K562 (cell line): ENCODE measurements at regions not wholly inside any gene's neighbourhood (a gene's known extent, or its start where the extent isn't known, plus 50 kb on each side); places are given as distances from the start of the nearest gene placed in this dataset.

ENCODE experiments used
- ATAC-seq: fragments of 200-7000 bp; cut with Tn5 transposase; 3 replicates; pipeline ENCODE4 v1.9.1; 2020; ENCODE audit warnings: moderate library complexity
- BruUV-seq: library from RNA; stranded (reverse); fragments of 400-500 nt; replicated peaks from 2 replicates; lab custom pipeline; 2021; lab: Mats Ljungman, UMichigan
- CTCF ChIA-PET: fragments of 300-600 bp; formaldehyde crosslinking; extraction: SDS; loops from one replicate; lab custom pipeline; 2021; ENCODE audit warnings: low intra/inter-chr PET ratio; lab: Yijun Ruan, JAX
- POLR2A ChIA-PET: fragments of 300-600, 350-650 bp; sonication (Branson Sonifier 250); formaldehyde crosslinking; extraction: SDS; loops from one replicate; lab custom pipeline; 2021; ENCODE audit warnings: antibody characterized with exemption, inconsistent platforms; lab: Yijun Ruan, JAX
- DNase-seq, 4 experiments: peaks; one replicate each; pipeline versions ENCODE4 v3.0.0 to v3.0.0-alpha.2; 2011 to 2018; ENCODE audit warnings: low spot score in 3 of 4, mixed read lengths in 3 of 4; ENCODE audit errors: extremely low read depth in 1 of 4
- FAIRE-seq: peaks from 2 replicates; lab custom pipeline; 2011; peaks lifted over from hg19 to GRCh38; lab: Jason Lieb, UNC
- H2AFZ ChIP-seq: 2 replicates; pipeline ENCODE4 v1.6.0; 2011; ENCODE audit warnings: low read depth, low read length, control low read depth, inconsistent platforms
- H3K27ac ChIP-seq: fragments of 200-600 bp; 3 replicates; pipeline ENCODE4 v1.8.0; 2011; ENCODE audit warnings: low read depth, mild to moderate bottlenecking, control low read depth, inconsistent platforms, low read length, moderate library complexity, mixed read lengths; ENCODE audit errors: extremely low read depth
- H3K27me3 ChIP-seq, 2 experiments: fragments of 300-600 bp in 1 of 2; 2 replicates in 1 of 2; 3 replicates in 1 of 2; pipeline versions ENCODE4 v1.6.0 to v1.8.0; 2011; ENCODE audit warnings: inconsistent platforms in 2 of 2, low read length in 2 of 2, mild to moderate bottlenecking in 1 of 2, mixed read lengths in 1 of 2, moderate library complexity in 1 of 2; ENCODE audit not compliant: control insufficient read depth in 2 of 2, insufficient read depth in 2 of 2
- H3K36me3 ChIP-seq: fragments of 300-600 bp; 3 replicates; pipeline ENCODE4 v1.8.0; 2011; ENCODE audit warnings: mild to moderate bottlenecking, low read length, inconsistent platforms; ENCODE audit not compliant: control insufficient read depth, insufficient read depth
- H3K4me1 ChIP-seq, 2 experiments: fragments of 200-600 bp in 1 of 2; replicated peaks in 1 of 2; 2 replicates in 1 of 2; 3 replicates in 1 of 2; pipeline versions ENCODE4 v1.5.1 to v1.8.0; 2011; ENCODE audit warnings: inconsistent platforms in 2 of 2, low read length in 2 of 2, mild to moderate bottlenecking in 1 of 2, mixed read lengths in 1 of 2, moderate library complexity in 1 of 2; ENCODE audit not compliant: control insufficient read depth in 2 of 2, insufficient read depth in 2 of 2
- H3K4me2 ChIP-seq: 2 replicates; pipeline ENCODE4 v1.6.1; 2011; ENCODE audit warnings: low read length, control low read depth, inconsistent platforms, mixed read lengths; ENCODE audit not compliant: insufficient read depth
- H3K4me3 ChIP-seq: fragments of 200-600 bp; sonication (generic), shearing (Covaris generic); 2 replicates; pipeline ENCODE4 v1.5.1; 2016; ENCODE audit warnings: control low read depth, inconsistent platforms
- H3K79me2 ChIP-seq: fragments of 200-600 bp; 3 replicates; pipeline ENCODE4 v1.8.0; 2011; ENCODE audit warnings: low read length, inconsistent platforms; ENCODE audit not compliant: control insufficient read depth, insufficient read depth
- H3K9ac ChIP-seq, 2 experiments: 2 replicates each; pipeline versions ENCODE4 v1.6.0 to v1.6.1; 2011; ENCODE audit warnings: low read depth in 2 of 2, low read length in 2 of 2, control low read depth in 1 of 2, inconsistent platforms in 1 of 2, mild to moderate bottlenecking in 1 of 2, mixed read lengths in 1 of 2; ENCODE audit not compliant: insufficient read depth in 1 of 2
- H3K9me1 ChIP-seq: one replicate; pipeline ENCODE4 v1.6.0; 2011; ENCODE audit warnings: inconsistent platforms, mild to moderate bottlenecking, low read length, moderate library complexity; ENCODE audit not compliant: control insufficient read depth, insufficient read depth
- H3K9me3 ChIP-seq: replicated peaks from 2 replicates; pipeline ENCODE4 v1.5.1; 2011; ENCODE audit warnings: low read depth, low read length, inconsistent platforms; ENCODE audit not compliant: control insufficient read depth, insufficient read depth
- H4K20me1 ChIP-seq: replicated peaks from 2 replicates; pipeline ENCODE4 v1.6.1; 2011; ENCODE audit warnings: low read length, inconsistent platforms, mixed read lengths; ENCODE audit not compliant: control insufficient read depth, insufficient read depth
- ATF7 ChIP-seq: fragments of 450-650 bp; IDR thresholded peaks from 2 replicates; pipeline ENCODE4 v1.7.1; 2014; ENCODE audit warnings: mild to moderate bottlenecking, moderate library complexity
- HMG20B ChIP-seq: fragments of 250-450 bp; sonication (Bioruptor Pico); IDR thresholded peaks from 2 replicates; pipeline ENCODE4 v1.5.0; 2021; ENCODE audit warnings: mild to moderate bottlenecking
- JUNB ChIP-seq: fragments of 450-650 bp; formaldehyde crosslinking; conservative IDR thresholded peaks from 2 replicates; pipeline ENCODE4 v1.4.0; 2020; ENCODE audit warnings: mild to moderate bottlenecking
- SMAD3 ChIP-seq: fragments of 450-650 bp; formaldehyde crosslinking; conservative IDR thresholded peaks from 2 replicates; pipeline ENCODE4 v1.4.0; 2020; ENCODE audit warnings: mild to moderate bottlenecking
- WGBS: fragments of 100-300 bp; shearing (Covaris generic); methylation state at CpG from one replicate; pipeline ENCODE4 v1.1.6; 2016; ENCODE audit warnings: low coverage, mixed read lengths; ENCODE audit not compliant: insufficient coverage; ENCODE audit errors: missing lambda C conversion rate; 5-methylcytosine and 5-hydroxymethylcytosine counted together
- in situ Hi-C: fragments of 300-500 bp; cut with MboI; formaldehyde crosslinking; loops from 4 replicates; pipeline ENCODE4 v1.15.0; 2018; ENCODE audit warnings: inconsistent platforms, mixed read lengths
- intact Hi-C: fragments of 100-400 bp; cut with micrococcal nuclease; formaldehyde crosslinking; loops from 2 replicates; pipeline ENCODE4 v1.14.2; 2022
- TF ChIP-seq, protein P1 (sequence below): sonication (generic); formaldehyde crosslinking; IDR thresholded peaks from 2 replicates; pipeline ENCODE4 v1.9.0; 2022; ENCODE audit warnings: mild to moderate bottlenecking, missing genetic modification reagents

- no peak overlapping the region for H3K4me3 ChIP-seq
- H3K36me3 ChIP-seq, result no peaks in the 10 kb centered on the region
- H3K9ac ChIP-seq, result no peak overlapping the region
- H3K4me1 ChIP-seq, result peaks cover 6 to 7% of the 10 kb centered on the region in 2 experiments; a peak in 4 of 5 replicates
- no peaks in the 10 kb centered on the region for H4K20me1 ChIP-seq
- intact Hi-C loops, result no loop called here
- ATAC-seq (no peak), FAIRE-seq (no peak), DNase-seq (no peak)
- H3K79me2 ChIP-seq, result no peaks in the 10 kb centered on the region
- H3K9me1 ChIP-seq, result no peaks in the 10 kb centered on the region
- no peak overlapping the region for H3K4me2 ChIP-seq
- H3K27ac ChIP-seq, result no peak overlapping the region
- in situ Hi-C loops, result no loop called here
- H3K27me3 ChIP-seq, result no peaks in the 10 kb centered on the region
- BruUV-seq, result no TSS peak
- CTCF ChIA-PET, result no interaction called here
- H3K9me3 ChIP-seq, result no peaks in the 10 kb centered on the region; the same call in 1 of the 2 replicates
- TF ChIP-seq JUNB (CRISPR knock-in tag) (no peak), SMAD3 (no peak), ATF7 (no peak)
- TF ChIP-seq, protein P1, sequence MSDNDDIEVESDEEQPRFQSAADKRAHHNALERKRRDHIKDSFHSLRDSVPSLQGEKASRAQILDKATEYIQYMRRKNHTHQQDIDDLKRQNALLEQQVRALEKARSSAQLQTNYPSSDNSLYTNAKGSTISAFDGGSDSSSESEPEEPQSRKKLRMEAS (CRISPR knock-in tag), result no peak
- TF ChIP-seq, all 486 proteins: peak for 0
- H2AFZ ChIP-seq, result no peak overlapping the region
- POLR2A ChIA-PET, result interaction anchor here (0.7 kb wide), 2 partner anchors 59 to 1040 kb away, joined by 3 to 4 read pairs; partner anchors contain the start of gene MORC3
These were observed 231.1 kb upstream of the RUNX1 start for GRCh38 chr21:35280231-35280630.

DNA sequence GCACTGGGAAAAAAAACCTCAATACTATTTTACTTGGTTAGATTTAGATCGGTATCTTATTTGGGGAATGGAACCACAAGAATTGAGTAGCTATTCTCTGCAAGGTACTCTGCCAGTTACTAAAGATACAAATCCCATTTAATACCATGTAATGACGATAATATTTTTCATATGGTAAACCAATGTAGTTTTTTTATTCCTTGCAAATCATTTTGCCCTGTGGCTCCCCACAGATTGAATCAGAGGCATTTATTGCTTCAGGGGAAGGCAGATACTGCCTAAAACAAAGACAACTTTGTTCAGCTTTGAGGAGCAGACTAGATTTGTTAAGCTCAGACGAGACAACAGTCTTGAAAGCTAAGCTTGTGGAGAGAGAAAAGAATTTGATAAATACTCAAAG is 226.7 kb upstream of the RUNX1 start:
- H3K4me3 ChIP-seq, result no peak overlapping the region
- DNase-seq (no peak), ATAC-seq (no peak), FAIRE-seq (no peak)
- H3K9me1 ChIP-seq, result no peaks in the 10 kb centered on the region
- H3K36me3 ChIP-seq, result no peaks in the 10 kb centered on the region
- in situ Hi-C loops, result no loop called here
- H3K9me3 ChIP-seq, result no peaks in the 10 kb centered on the region; the same call in 1 of the 2 replicates
- no peaks in the 10 kb centered on the region for H3K79me2 ChIP-seq
- ChIA-PET CTCF (no interaction called here), POLR2A (interaction anchor here (1.0 kb wide), 2 partner anchors 9 to 10 kb away, joined by 4 read pairs; no protein-coding TSS in a partner anchor)
- H3K27me3 ChIP-seq, result no peaks in the 10 kb centered on the region
- H3K4me2 ChIP-seq, result no peak overlapping the region
- intact Hi-C loops, result no loop called here
- no TSS peak for BruUV-seq
- H3K27ac ChIP-seq, result no peak overlapping the region
- no peak overlapping the region for H2AFZ ChIP-seq
- no peaks in the 10 kb centered on the region; a peak in 2 of 5 replicates for H3K4me1 ChIP-seq
- TF ChIP-seq HMG20B, result no peak
- H4K20me1 ChIP-seq, result no peaks in the 10 kb centered on the region
- H3K9ac ChIP-seq, result no peak overlapping the region
- WGBS, result 15% methylated on average over 3 of the region's 3 CpGs
